ENCODE measurements at regions not wholly inside any gene's neighbourhood (a gene's known extent, or its start where the extent isn't known, plus 50 kb on each side); places are given as distances from the start of the nearest gene placed in this dataset.

- FAIRE-seq (no peak), DNase-seq (ENCODE audit: low read depth, low spot score) (no peak)
- H3K9me3 ChIP-seq (replicated peaks; ENCODE audit: control insufficient read depth, insufficient read depth, low read length) = no peaks in the 10 kb centered on the region
- H3K36me3 ChIP-seq (ENCODE audit: control insufficient read depth in 2 of 2, extremely low read depth in 1 of 2, insufficient read depth in 2 of 2, low read length in 2 of 2) = no peaks in the 10 kb centered on the region
- dilution Hi-C loops (cut with MboI; ENCODE audit: extremely low pct_ligation_motif_present, low sequenced_read_pairs) (no loop called here), intact Hi-C loops (cut with micrococcal nuclease) (no loop called here)
- no peak overlapping the region for H3K4me2 ChIP-seq (ENCODE audit: insufficient read depth, low read length)
- CTCF ChIA-PET = no interaction called here
- H3K9ac ChIP-seq (replicated peaks; ENCODE audit: extremely low read depth, insufficient read depth, low read length) = no peak overlapping the region
- no peak overlapping the region for H2AFZ ChIP-seq (ENCODE audit: low read depth, low read length)
- peaks cover 29% of the 10 kb centered on the region for H3K4me1 ChIP-seq (ENCODE audit: control insufficient read depth, extremely low read depth, insufficient read depth, low read length)
- H3K4me3 ChIP-seq (replicated peaks in 1 of 3; ENCODE audit: insufficient read depth in 1 of 3, low read depth in 1 of 3, low read length in 3 of 3) = no peak overlapping the region
- H3K27ac ChIP-seq (ENCODE audit: insufficient read depth, low read depth, low read length) = no peak overlapping the region
- H4K20me1 ChIP-seq (replicated peaks; ENCODE audit: control insufficient read depth, extremely low read depth, insufficient read depth, low read length) = no peaks in the 10 kb centered on the region
- TF ChIP-seq POLR2A (IDR thresholded peaks at IDR 0.05; ENCODE audit: low read depth, low read length) = no peak
- no peaks in the 10 kb centered on the region for H3K9me1 ChIP-seq (replicated peaks; ENCODE audit: control insufficient read depth, extremely low read depth, insufficient read depth, low read length)
- H3K27me3 ChIP-seq (ENCODE audit: control insufficient read depth in 2 of 2, insufficient read depth in 2 of 2, low read length in 2 of 2) = no peaks in the 10 kb centered on the region
- no TSS peak for BruUV-seq (replicated peaks)
- no peaks in the 10 kb centered on the region for H3K79me2 ChIP-seq (ENCODE audit: control insufficient read depth, insufficient read depth, low read length)
- POLR2A ChIA-PET = no interaction called here
Observed at GRCh38 chr3:101944308-101944707, 95.0 kb downstream of the NFKBIZ start.

- CTCF ChIA-PET = interaction anchor here (0.9 kb wide), 1 partner anchor 9 kb away, joined by 3 read pairs; no protein-coding TSS in a partner anchor
- intact Hi-C loops (cut with micrococcal nuclease) (no loop called here), dilution Hi-C loops (cut with MboI; ENCODE audit: extremely low pct_ligation_motif_present, low sequenced_read_pairs) (no loop called here)
- H3K9me3 ChIP-seq (replicated peaks; ENCODE audit: control insufficient read depth, insufficient read depth, low read length) = no peaks in the 10 kb centered on the region
- POLR2A ChIA-PET = no interaction called here
- no peak overlapping the region for H3K27ac ChIP-seq (ENCODE audit: insufficient read depth, low read depth, low read length)
- FAIRE-seq = no peak
- no peak overlapping the region for H3K9ac ChIP-seq (replicated peaks; ENCODE audit: extremely low read depth, insufficient read depth, low read length)
- H3K9me1 ChIP-seq (replicated peaks; ENCODE audit: control insufficient read depth, extremely low read depth, insufficient read depth, low read length) = no peaks in the 10 kb centered on the region
- H3K4me1 ChIP-seq (ENCODE audit: control insufficient read depth, extremely low read depth, insufficient read depth, low read length) = peaks cover 15% of the 10 kb centered on the region
- no peaks in the 10 kb centered on the region for H3K36me3 ChIP-seq (ENCODE audit: control insufficient read depth in 2 of 2, extremely low read depth in 1 of 2, insufficient read depth in 2 of 2, low read length in 2 of 2)
- DNase-seq (ENCODE audit: low read depth, low spot score) = no peak
- H3K79me2 ChIP-seq (ENCODE audit: control insufficient read depth, insufficient read depth, low read length) = no peaks in the 10 kb centered on the region
- no TSS peak for BruUV-seq (replicated peaks)
- no peak for TF ChIP-seq JUN (IDR thresholded peaks at IDR 0.05; ENCODE audit: borderline replicate concordance, insufficient read depth, insufficient read length, low read depth)
- TF ChIP-seq POLR2AphosphoS5 (IDR thresholded peaks at IDR 0.05; ENCODE audit: insufficient read depth, low read depth, low read length) = no peak
- TF ChIP-seq MYC (IDR thresholded peaks at IDR 0.05; ENCODE audit: low read depth, low read length) = no peak
- no peak for TF ChIP-seq MAX (IDR thresholded peaks at IDR 0.05; ENCODE audit: insufficient read depth, insufficient read length)
- TF ChIP-seq CTCF (IDR thresholded peaks at IDR 0.05; ENCODE audit: extremely low read depth in 1 of 2, insufficient read depth in 1 of 2, low read depth in 1 of 2, low read length in 2 of 2) = no peak
- H3K27me3 ChIP-seq (ENCODE audit: control insufficient read depth in 2 of 2, insufficient read depth in 2 of 2, low read length in 2 of 2) = no peaks in the 10 kb centered on the region
- no peak overlapping the region for H2AFZ ChIP-seq (ENCODE audit: low read depth, low read length)
- H3K4me2 ChIP-seq (ENCODE audit: insufficient read depth, low read length) = no peak overlapping the region
- no peaks in the 10 kb centered on the region for H4K20me1 ChIP-seq (replicated peaks; ENCODE audit: control insufficient read depth, extremely low read depth, insufficient read depth, low read length)
- no peak overlapping the region for H3K4me3 ChIP-seq (replicated peaks in 1 of 3; ENCODE audit: insufficient read depth in 1 of 3, low read depth in 1 of 3, low read length in 3 of 3)
Observed at GRCh38 chr3:101945980-101946379, 96.7 kb downstream of the NFKBIZ start.
